Calu3 (cell line): ENCODE measurements at regions not wholly inside any gene's neighbourhood (a gene's known extent, or its start where the extent isn't known, plus 50 kb on each side); places are given as distances from the start of the nearest gene placed in this dataset.

ENCODE experiments used
- BruUV-seq: library from RNA; stranded (reverse); fragments of 400-500 nt; replicated peaks from 2 replicates; lab custom pipeline; 2021; lab: Mats Ljungman, UMichigan
- CTCF ChIA-PET: fragments of 300-600 bp; sonication (Branson Sonifier 250); formaldehyde crosslinking; loops from one replicate; lab custom pipeline; 2022; ENCODE audit warnings: antibody characterized with exemption; lab: Charles Lee
- DNase-seq: peaks from one replicate; pipeline ENCODE4 v3.0.0; 2022
- H3K27ac Mint-ChIP-seq: one replicate; pipeline ENCODE4 v1.8.0; 2022; ENCODE audit warnings: mixed read lengths; ENCODE audit not compliant: unreplicated experiment
- H3K27me3 Mint-ChIP-seq: one replicate; pipeline ENCODE4 v1.8.0; 2022; ENCODE audit warnings: mixed read lengths; ENCODE audit not compliant: unreplicated experiment
- H3K36me3 Mint-ChIP-seq: one replicate; pipeline ENCODE4 v1.8.0; 2022; ENCODE audit warnings: mild to moderate bottlenecking, moderate library complexity, mixed read lengths; ENCODE audit not compliant: insufficient read depth, unreplicated experiment
- H3K4me1 Mint-ChIP-seq: one replicate; pipeline ENCODE4 v1.8.0; 2022; ENCODE audit warnings: mild to moderate bottlenecking, low read depth, mixed read lengths; ENCODE audit not compliant: unreplicated experiment
- H3K4me3 Mint-ChIP-seq: one replicate; pipeline ENCODE4 v1.8.0; 2022; ENCODE audit warnings: mild to moderate bottlenecking, low read depth, moderate library complexity, mixed read lengths; ENCODE audit not compliant: unreplicated experiment
- H3K9me3 Mint-ChIP-seq: one replicate; pipeline ENCODE4 v1.8.0; 2022; ENCODE audit warnings: low read depth, mixed read lengths; ENCODE audit not compliant: unreplicated experiment
- CTCF ChIP-seq: fragments of 200-600 bp; IDR thresholded peaks from one replicate; pipeline ENCODE4 v1.8.0; 2022; ENCODE audit warnings: antibody characterized with exemption; ENCODE audit not compliant: unreplicated experiment
- intact Hi-C: fragments of 100-400 bp; cut with micrococcal nuclease; formaldehyde crosslinking; loops from one replicate; pipeline ENCODE4 v1.10.0; 2022; ENCODE audit not compliant: unreplicated experiment

- H3K36me3 Mint-ChIP-seq, result no peaks in the 10 kb centered on the region
- H3K27me3 Mint-ChIP-seq, result no peaks in the 10 kb centered on the region
- intact Hi-C loops, result no loop called here
- TF ChIP-seq CTCF, result no peak
- no peak overlapping the region for H3K4me3 Mint-ChIP-seq
- no TSS peak for BruUV-seq
- DNase-seq, result no peak
- peaks cover 2% of the 10 kb centered on the region for H3K9me3 Mint-ChIP-seq
- H3K4me1 Mint-ChIP-seq, result no peaks in the 10 kb centered on the region
- no peak overlapping the region for H3K27ac Mint-ChIP-seq
- CTCF ChIA-PET, result no interaction called here
Observed at GRCh38 chr10:36766415-36766810, 359.0 kb upstream of the ANKRD30A start.

- CTCF ChIA-PET, result no interaction called here
- no peaks in the 10 kb centered on the region for H3K36me3 Mint-ChIP-seq
- no peak for TF ChIP-seq CTCF
- H3K27ac Mint-ChIP-seq, result no peak overlapping the region
- H3K4me3 Mint-ChIP-seq, result no peak overlapping the region
- peaks cover 2% of the 10 kb centered on the region for H3K9me3 Mint-ChIP-seq
- BruUV-seq, result no TSS peak
- intact Hi-C loops, result no loop called here
- H3K27me3 Mint-ChIP-seq, result no peaks in the 10 kb centered on the region
- no peak for DNase-seq
- no peaks in the 10 kb centered on the region for H3K4me1 Mint-ChIP-seq
Observed at GRCh38 chr10:36765782-36766414, 359.5 kb upstream of the ANKRD30A start.

- no peak overlapping the region for H3K27ac Mint-ChIP-seq
- BruUV-seq, result no TSS peak
- peaks cover 2% of the 10 kb centered on the region for H3K9me3 Mint-ChIP-seq
- H3K27me3 Mint-ChIP-seq, result no peaks in the 10 kb centered on the region
- intact Hi-C loops, result no loop called here
- DNase-seq, result no peak
- H3K4me1 Mint-ChIP-seq, result no peaks in the 10 kb centered on the region
- CTCF ChIA-PET, result no interaction called here
- no peaks in the 10 kb centered on the region for H3K36me3 Mint-ChIP-seq
- H3K4me3 Mint-ChIP-seq, result no peak overlapping the region
- TF ChIP-seq CTCF, result no peak
Observed at GRCh38 chr10:36764823-36765222, 360.6 kb upstream of the ANKRD30A start.

GRCh38 chr10:36761121-36761520 is 364.3 kb upstream of the ANKRD30A start:
- Mint-ChIP-seq H3K4me1 (no peaks in the 10 kb centered on the region), H3K9me3 (no peaks in the 10 kb centered on the region), H3K27me3 (no peaks in the 10 kb centered on the region), H3K27ac (no peak overlapping the region), H3K4me3 (no peak overlapping the region), H3K36me3 (no peaks in the 10 kb centered on the region)
- TF ChIP-seq CTCF, result no peak
- BruUV-seq, result no TSS peak
- intact Hi-C loops, result no loop called here
- DNase-seq, result no peak
- CTCF ChIA-PET, result no interaction called here
